Activated CD8-positive, alpha-beta memory T cell treated with anti-CD3 and anti-CD28 coated beads for 36 hours (primary cell): ENCODE measurements at regions not wholly inside any gene's neighbourhood (a gene's known extent, or its start where the extent isn't known, plus 50 kb on each side); places are given as distances from the start of the nearest gene placed in this dataset.
"Not testable (repeated sequence)": the region's sequence is repeated elsewhere in the genome, so short reads cannot be mapped to it uniquely, and the experiment has no call there.

ENCODE experiments used
- CTCF ChIA-PET: fragments of 350-600 bp; sonication (Branson Sonifier 250); formaldehyde crosslinking; loops from one replicate; lab custom pipeline; 2021; ENCODE audit warnings: antibody characterized with exemption; lab: Charles Lee
- POLR2A ChIA-PET: fragments of 350-600 bp; sonication (Branson Sonifier 250); formaldehyde crosslinking; loops from one replicate; lab custom pipeline; 2021; ENCODE audit warnings: antibody characterized with exemption; lab: Charles Lee

DNA sequence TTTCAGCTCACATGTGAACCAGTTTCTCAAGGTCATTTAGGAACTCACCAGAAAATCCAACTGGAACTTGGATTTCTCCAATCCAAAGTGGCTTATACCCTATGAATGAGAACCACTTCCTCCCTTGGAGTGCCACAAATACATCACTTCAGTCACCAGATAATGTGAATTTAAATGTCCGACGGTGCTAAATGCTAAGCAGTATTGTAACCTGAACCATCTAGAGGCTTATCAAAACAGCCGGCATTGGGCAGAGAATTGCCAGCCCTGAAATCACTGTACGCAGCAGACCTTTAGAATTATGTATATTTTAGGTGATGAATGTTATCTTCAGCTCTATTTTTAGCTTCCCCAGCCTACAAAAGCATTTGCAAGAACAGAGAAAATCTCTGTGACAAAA, 76.8 kb upstream of the COX20 start:
- ChIA-PET POLR2A (no interaction called here), CTCF (no interaction called here)

GRCh38 chr1:244759158-244759557, 76.3 kb upstream of the COX20 start:
- POLR2A ChIA-PET = no interaction called here
- CTCF ChIA-PET = no interaction called here

DNA sequence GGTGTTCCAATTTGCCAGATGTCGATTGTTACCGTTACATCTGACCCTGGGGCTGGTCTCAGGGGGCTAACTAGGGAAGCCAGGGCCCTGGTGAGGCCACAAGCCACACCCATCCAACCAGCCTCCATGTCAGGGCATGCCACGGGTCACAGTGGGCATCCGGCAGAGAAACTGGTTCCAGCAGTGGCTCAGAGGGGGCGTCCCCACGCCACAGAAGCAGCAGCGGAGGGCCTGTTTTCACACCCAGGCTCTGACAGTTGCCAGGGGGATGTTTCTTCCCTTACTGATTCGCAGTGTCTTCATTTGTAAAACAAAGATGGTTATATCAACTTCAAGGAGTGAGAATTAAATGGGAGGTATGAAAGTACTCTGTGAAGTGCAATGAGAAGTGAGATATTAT, 75.0 kb upstream of the COX20 start:
- ChIA-PET CTCF (no interaction called here), POLR2A (no interaction called here)

DNA sequence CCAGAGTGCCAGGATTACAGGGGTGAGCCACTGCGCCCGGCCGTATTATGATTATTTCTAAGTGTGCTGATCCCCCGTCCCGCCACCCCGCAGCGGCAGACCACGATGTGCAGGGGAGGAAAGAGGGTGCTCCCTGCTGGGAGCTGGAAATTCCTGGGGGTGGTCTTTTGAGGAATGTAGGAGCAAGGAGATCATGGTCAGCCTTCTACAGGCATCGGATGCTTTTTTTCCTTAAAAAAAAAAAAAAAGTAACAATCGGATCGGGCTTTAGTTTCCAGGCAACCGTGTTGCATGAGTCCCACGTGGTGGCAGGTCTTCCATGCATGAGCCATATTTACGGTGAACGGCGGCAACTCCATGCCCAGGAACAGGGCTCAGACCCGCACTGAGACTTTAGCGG, 74.2 kb upstream of the COX20 start:
- POLR2A ChIA-PET = no interaction called here

DNA sequence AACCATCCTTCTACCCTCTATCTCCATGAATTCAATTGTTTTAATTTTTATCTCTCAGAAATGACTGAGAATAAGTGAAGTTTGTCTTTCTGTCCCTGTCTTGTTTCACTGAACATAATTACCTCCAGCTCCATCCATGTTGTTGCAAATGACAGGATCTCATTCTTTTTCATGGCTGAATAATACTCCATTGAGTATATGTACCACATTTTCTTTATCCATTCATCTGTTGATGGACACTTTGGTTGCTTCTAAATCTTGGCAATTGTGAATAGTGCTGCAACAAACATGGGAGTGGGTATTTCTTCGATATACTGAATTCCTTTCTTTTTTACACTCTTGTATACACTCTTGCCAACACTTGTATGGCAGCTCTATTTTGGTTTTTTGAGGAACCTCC, 72.8 kb upstream of the COX20 start:
- POLR2A ChIA-PET = no interaction called here
- CTCF ChIA-PET = no interaction called here

More for the DNA sequence above, 74.2 kb upstream of the COX20 start:
- CTCF ChIA-PET = no interaction called here

- POLR2A ChIA-PET = no interaction called here
Measured at GRCh38 chr1:244768186-244768585, 67.3 kb upstream of the COX20 start.

GRCh38 chr1:244768804-244769203, 66.7 kb upstream of the COX20 start:
- ChIA-PET CTCF (no interaction called here), POLR2A (no interaction called here)

More at GRCh38 chr1:244768186-244768585, 67.3 kb upstream of the COX20 start:
- CTCF ChIA-PET = no interaction called here

DNA sequence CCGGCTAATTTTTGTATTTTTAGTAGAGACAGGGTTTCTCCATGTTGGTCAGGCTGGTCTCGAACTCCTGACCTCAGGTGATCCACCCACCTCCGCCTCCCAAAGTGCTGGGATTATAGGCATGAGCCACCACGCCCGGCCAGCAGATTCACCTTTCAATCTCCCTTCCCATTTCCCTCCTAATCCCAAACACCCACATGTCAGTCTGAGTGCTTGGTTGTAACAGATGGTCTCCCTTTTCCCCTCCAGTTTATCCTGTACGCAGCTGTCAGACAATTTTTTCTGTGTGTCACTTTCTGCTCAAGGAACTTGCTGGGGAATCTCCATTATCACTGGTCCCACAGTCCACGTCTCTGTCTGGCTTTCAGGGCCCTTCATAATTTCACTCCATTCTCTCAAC, 64.9 kb upstream of the COX20 start:
- POLR2A ChIA-PET, CTCF ChIA-PET: not testable (repeated sequence)

- CTCF ChIA-PET = no interaction called here
Measured at GRCh38 chr1:244773513-244773912, 61.9 kb upstream of the COX20 start.

GRCh38 chr1:244776783-244777182, 58.7 kb upstream of the COX20 start:
- POLR2A ChIA-PET, CTCF ChIA-PET: not testable (repeated sequence)

More at GRCh38 chr1:244773513-244773912, 61.9 kb upstream of the COX20 start:
- POLR2A ChIA-PET = no interaction called here

GRCh38 chr1:244778344-244778743, 57.1 kb upstream of the COX20 start:
- CTCF ChIA-PET = interaction anchor here (1.0 kb wide), 1 partner anchor 23 kb away, joined by 4 read pairs; no protein-coding TSS in a partner anchor
- POLR2A ChIA-PET = no interaction called here

- ChIA-PET POLR2A (no interaction called here), CTCF (no interaction called here)
Measured at GRCh38 chr1:244779410-244779809, 56.0 kb upstream of the COX20 start.

DNA sequence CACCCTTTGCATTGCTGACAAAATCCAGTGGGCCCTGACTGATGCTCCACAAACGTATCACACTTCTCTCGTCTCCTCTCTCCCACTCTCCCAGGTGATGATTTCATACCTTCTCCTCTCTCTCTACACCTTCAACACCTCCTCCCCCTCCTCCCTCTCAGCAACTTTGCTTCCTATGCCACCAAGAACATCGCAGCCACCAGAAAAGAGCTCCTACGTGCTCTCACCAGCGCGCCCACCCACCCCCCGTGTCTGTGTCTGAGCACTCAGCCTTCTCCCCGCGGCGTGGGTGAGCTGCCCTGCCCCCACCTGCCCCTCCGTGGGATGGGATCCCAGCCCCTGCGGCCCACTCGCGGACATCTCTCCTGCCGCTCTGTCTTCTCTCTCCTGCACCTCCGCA, 55.1 kb upstream of the COX20 start:
- CTCF ChIA-PET = interaction anchor here (1.1 kb wide), 1 partner anchor 16 kb away, joined by 3 read pairs; no protein-coding TSS in a partner anchor
- POLR2A ChIA-PET = no interaction called here

DNA sequence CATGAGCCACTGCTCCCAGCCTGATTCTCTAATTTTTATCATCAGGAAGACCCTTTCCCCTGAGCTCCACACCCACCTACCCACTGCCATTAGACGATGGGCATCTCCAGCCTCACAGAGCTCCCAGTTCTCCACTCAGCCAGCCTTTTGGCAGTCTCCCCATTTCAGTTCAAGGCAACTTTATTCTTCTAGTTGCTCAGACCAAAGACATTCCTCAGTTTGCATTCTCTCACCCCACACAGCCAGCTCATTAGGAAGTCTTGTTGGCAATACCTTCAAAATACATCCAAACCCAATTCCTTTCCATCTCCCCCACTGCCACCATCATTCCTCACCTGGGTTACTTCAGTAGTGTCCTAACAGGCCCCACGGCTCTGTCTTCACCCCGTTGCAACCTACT, 53.4 kb upstream of the COX20 start:
- POLR2A ChIA-PET = no interaction called here
- CTCF ChIA-PET = no interaction called here

DNA sequence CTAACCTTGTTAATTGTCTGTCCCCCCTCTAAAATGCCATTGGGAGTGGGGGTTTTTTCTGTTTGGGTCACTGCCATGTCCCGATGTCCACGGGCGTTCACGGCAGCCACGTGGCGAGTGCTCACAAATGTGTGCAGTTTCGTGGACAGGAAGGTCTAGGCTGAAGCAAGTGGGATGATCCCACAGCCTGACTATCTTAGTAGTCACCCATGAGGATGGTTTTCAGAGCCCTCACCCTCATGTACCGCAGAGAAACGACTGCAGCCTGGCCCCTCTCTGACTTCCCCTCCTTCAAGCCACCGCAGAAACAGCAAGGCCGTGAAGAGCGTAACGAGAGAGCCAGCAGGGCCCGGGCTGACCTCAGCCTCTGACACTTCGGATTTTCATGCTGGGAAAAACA, 52.3 kb upstream of the COX20 start:
- CTCF ChIA-PET = no interaction called here
- POLR2A ChIA-PET = no interaction called here
